ENCODE measurements at regions not wholly inside any gene's neighbourhood (a gene's known extent, or its start where the extent isn't known, plus 50 kb on each side); places are given as distances from the start of the nearest gene placed in this dataset.

GRCh38 chr5:155783791-155784190 is 543.2 kb upstream of the SGCD start:
- TF ChIP-seq, protein P1, sequence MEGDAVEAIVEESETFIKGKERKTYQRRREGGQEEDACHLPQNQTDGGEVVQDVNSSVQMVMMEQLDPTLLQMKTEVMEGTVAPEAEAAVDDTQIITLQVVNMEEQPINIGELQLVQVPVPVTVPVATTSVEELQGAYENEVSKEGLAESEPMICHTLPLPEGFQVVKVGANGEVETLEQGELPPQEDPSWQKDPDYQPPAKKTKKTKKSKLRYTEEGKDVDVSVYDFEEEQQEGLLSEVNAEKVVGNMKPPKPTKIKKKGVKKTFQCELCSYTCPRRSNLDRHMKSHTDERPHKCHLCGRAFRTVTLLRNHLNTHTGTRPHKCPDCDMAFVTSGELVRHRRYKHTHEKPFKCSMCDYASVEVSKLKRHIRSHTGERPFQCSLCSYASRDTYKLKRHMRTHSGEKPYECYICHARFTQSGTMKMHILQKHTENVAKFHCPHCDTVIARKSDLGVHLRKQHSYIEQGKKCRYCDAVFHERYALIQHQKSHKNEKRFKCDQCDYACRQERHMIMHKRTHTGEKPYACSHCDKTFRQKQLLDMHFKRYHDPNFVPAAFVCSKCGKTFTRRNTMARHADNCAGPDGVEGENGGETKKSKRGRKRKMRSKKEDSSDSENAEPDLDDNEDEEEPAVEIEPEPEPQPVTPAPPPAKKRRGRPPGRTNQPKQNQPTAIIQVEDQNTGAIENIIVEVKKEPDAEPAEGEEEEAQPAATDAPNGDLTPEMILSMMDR (IDR thresholded peaks at IDR 0.05; ENCODE audit: extremely low read depth in 1 of 2, insufficient read depth in 1 of 2, low read depth in 1 of 2, low read length in 2 of 2), result no peak
- no peak for TF ChIP-seq GATA2 (IDR thresholded peaks at IDR 0.05; ENCODE audit: insufficient read depth, insufficient read length, low read depth, low read length)
- TF ChIP-seq, protein P2, sequence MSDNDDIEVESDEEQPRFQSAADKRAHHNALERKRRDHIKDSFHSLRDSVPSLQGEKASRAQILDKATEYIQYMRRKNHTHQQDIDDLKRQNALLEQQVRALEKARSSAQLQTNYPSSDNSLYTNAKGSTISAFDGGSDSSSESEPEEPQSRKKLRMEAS (IDR thresholded peaks at IDR 0.05; ENCODE audit: insufficient read depth, insufficient read length), result no peak
- no peak for TF ChIP-seq POLR2A (IDR thresholded peaks at IDR 0.05; ENCODE audit: low read depth, low read length)
- TF ChIP-seq POLR2AphosphoS5 (IDR thresholded peaks at IDR 0.05; ENCODE audit: insufficient read depth, low read depth, low read length), result no peak
- TF ChIP-seq FOS (IDR thresholded peaks at IDR 0.05; ENCODE audit: borderline replicate concordance, insufficient read depth, low read length), result no peak
- no peak for TF ChIP-seq MYC (IDR thresholded peaks at IDR 0.05; ENCODE audit: low read depth, low read length)
- POLR2A ChIA-PET, result no interaction called here
- Histone ChIP-seq H4K20me1 (replicated peaks; ENCODE audit: control insufficient read depth, extremely low read depth, insufficient read depth, low read length) (no peaks in the 10 kb centered on the region), H3K9me3 (replicated peaks; ENCODE audit: control insufficient read depth, insufficient read depth, low read length) (no peaks in the 10 kb centered on the region), H3K36me3 (ENCODE audit: control insufficient read depth in 2 of 2, extremely low read depth in 1 of 2, insufficient read depth in 2 of 2, low read length in 2 of 2) (no peaks in the 10 kb centered on the region), H3K9ac (replicated peaks; ENCODE audit: extremely low read depth, insufficient read depth, low read length) (no peak overlapping the region), H3K4me3 (replicated peaks in 1 of 3; ENCODE audit: insufficient read depth in 1 of 3, low read depth in 1 of 3, low read length in 3 of 3) (no peak overlapping the region), H3K4me1 (ENCODE audit: control insufficient read depth, extremely low read depth, insufficient read depth, low read length) (no peaks in the 10 kb centered on the region), H3K9me1 (replicated peaks; ENCODE audit: control insufficient read depth, extremely low read depth, insufficient read depth, low read length) (no peaks in the 10 kb centered on the region), H3K79me2 (ENCODE audit: control insufficient read depth, insufficient read depth, low read length) (no peaks in the 10 kb centered on the region), H3K4me2 (ENCODE audit: insufficient read depth, low read length) (no peak overlapping the region), H3K27me3 (ENCODE audit: control insufficient read depth in 2 of 2, insufficient read depth in 2 of 2, low read length in 2 of 2) (no peaks in the 10 kb centered on the region), H2AFZ (ENCODE audit: low read depth, low read length) (no peak overlapping the region), H3K27ac (ENCODE audit: insufficient read depth, low read depth, low read length) (no peak overlapping the region)
- DNase-seq (ENCODE audit: low read depth, low spot score) (no peak), FAIRE-seq (no peak)
- BruUV-seq (replicated peaks), result no TSS peak
- intact Hi-C loops (cut with micrococcal nuclease) (no loop called here), dilution Hi-C loops (cut with MboI; ENCODE audit: extremely low pct_ligation_motif_present, low sequenced_read_pairs) (no loop called here)
- CTCF ChIA-PET, result no interaction called here

- no peaks in the 10 kb centered on the region for H3K79me2 ChIP-seq (ENCODE audit: control insufficient read depth, insufficient read depth, low read length)
- no peaks in the 10 kb centered on the region for H3K9me1 ChIP-seq (replicated peaks; ENCODE audit: control insufficient read depth, extremely low read depth, insufficient read depth, low read length)
- H3K4me2 ChIP-seq (ENCODE audit: insufficient read depth, low read length), result no peak overlapping the region
- no peak overlapping the region for H3K4me3 ChIP-seq (replicated peaks in 1 of 3; ENCODE audit: insufficient read depth in 1 of 3, low read depth in 1 of 3, low read length in 3 of 3)
- CTCF ChIA-PET, result no interaction called here
- no peak overlapping the region for H2AFZ ChIP-seq (ENCODE audit: low read depth, low read length)
- DNase-seq (ENCODE audit: low read depth, low spot score) (no peak), FAIRE-seq (no peak)
- no peaks in the 10 kb centered on the region for H3K4me1 ChIP-seq (ENCODE audit: control insufficient read depth, extremely low read depth, insufficient read depth, low read length)
- intact Hi-C loops (cut with micrococcal nuclease), result no loop called here
- no peaks in the 10 kb centered on the region for H3K9me3 ChIP-seq (replicated peaks; ENCODE audit: control insufficient read depth, insufficient read depth, low read length)
- BruUV-seq (replicated peaks), result no TSS peak
- no peaks in the 10 kb centered on the region for H4K20me1 ChIP-seq (replicated peaks; ENCODE audit: control insufficient read depth, extremely low read depth, insufficient read depth, low read length)
- dilution Hi-C loops (cut with MboI; ENCODE audit: extremely low pct_ligation_motif_present, low sequenced_read_pairs), result no loop called here
- H3K27ac ChIP-seq (ENCODE audit: insufficient read depth, low read depth, low read length), result no peak overlapping the region
- H3K36me3 ChIP-seq (ENCODE audit: control insufficient read depth in 2 of 2, extremely low read depth in 1 of 2, insufficient read depth in 2 of 2, low read length in 2 of 2), result no peaks in the 10 kb centered on the region
- no peak for TF ChIP-seq MYC (IDR thresholded peaks at IDR 0.05; ENCODE audit: low read depth, low read length)
- TF ChIP-seq, protein P1 (IDR thresholded peaks at IDR 0.05; ENCODE audit: extremely low read depth in 1 of 2, insufficient read depth in 1 of 2, low read depth in 1 of 2, low read length in 2 of 2), result no peak
- no peak for TF ChIP-seq POLR2AphosphoS5 (IDR thresholded peaks at IDR 0.05; ENCODE audit: insufficient read depth, low read depth, low read length)
- TF ChIP-seq GATA2 (IDR thresholded peaks at IDR 0.05; ENCODE audit: insufficient read depth, insufficient read length, low read depth, low read length), result no peak
- TF ChIP-seq POLR2A (IDR thresholded peaks at IDR 0.05; ENCODE audit: low read depth, low read length), result no peak
- H3K9ac ChIP-seq (replicated peaks; ENCODE audit: extremely low read depth, insufficient read depth, low read length), result no peak overlapping the region
- no peaks in the 10 kb centered on the region for H3K27me3 ChIP-seq (ENCODE audit: control insufficient read depth in 2 of 2, insufficient read depth in 2 of 2, low read length in 2 of 2)
- POLR2A ChIA-PET, result no interaction called here
These were observed 540.9 kb upstream of the SGCD start for GRCh38 chr5:155786108-155786507.

All from endothelial cell of umbilical vein (primary cell).